HG03442 (cell line): ENCODE measurements at regions not wholly inside any gene's neighbourhood (a gene's known extent, or its start where the extent isn't known, plus 50 kb on each side); places are given as distances from the start of the nearest gene placed in this dataset.
A peak's percentile ranks its signal among the peaks of the same experiment; 100 is the strongest.

Source experiments
- ATAC-seq: cut with Tn5 transposase; IDR thresholded peaks from one replicate; pipeline ENCODE4 v1.9.1; 2021; ENCODE audit warnings: mild to moderate bottlenecking, moderate library complexity; ENCODE audit not compliant: unreplicated experiment

DNA sequence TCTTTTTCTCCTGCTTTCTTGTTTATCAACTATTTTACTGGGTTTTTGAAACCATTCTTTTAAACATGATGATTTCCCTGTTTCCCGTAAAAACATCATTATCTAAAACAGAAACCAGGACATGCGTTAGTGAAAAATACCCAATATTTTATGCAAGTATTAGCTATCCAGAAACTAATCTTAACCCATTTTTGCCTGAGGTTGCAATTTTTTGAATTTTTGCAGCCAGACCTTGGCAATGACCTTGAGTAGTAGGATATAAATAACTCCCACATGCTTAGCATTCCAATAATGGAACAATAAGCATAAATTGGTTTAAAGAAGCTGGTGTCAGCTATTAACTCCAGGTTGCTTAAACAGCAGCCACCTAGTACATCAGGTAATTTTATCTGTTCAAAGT, 308.9 kb upstream of the ANO3 start:
- no peak for ATAC-seq

- no peak for ATAC-seq
These were observed 306.3 kb upstream of the ANO3 start for GRCh38 chr11:26025676-26026075.

GRCh38 chr11:26026078-26026477, 305.9 kb upstream of the ANO3 start:
- no peak for ATAC-seq

GRCh38 chr11:26027887-26028286, 304.0 kb upstream of the ANO3 start:
- ATAC-seq: no peak

DNA sequence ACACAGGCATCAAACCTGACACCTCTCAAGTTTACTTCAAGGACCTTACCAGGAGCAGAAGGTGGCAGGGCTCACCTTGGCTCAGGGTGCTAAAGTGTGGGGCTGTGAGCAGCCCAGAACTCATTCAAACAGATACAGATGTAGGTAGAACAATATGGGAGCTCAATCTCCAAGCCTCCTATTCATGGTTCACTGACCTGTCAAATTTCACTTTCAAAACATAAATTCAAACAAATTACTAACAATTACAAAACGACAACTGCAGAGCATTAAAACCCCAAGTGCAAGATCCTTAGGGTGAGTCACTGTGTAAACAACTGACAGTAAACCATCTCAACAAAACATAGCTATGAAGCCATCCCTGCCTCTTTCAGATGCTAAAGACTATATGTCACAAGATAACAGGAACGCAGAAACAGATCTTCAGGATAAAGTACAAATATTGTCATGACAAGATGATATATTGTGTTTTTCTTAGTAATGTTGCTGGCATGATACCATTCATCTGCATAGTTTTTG, 303.5 kb upstream of the ANO3 start:
- ATAC-seq: no peak

GRCh38 chr11:26030399-26030798, 301.5 kb upstream of the ANO3 start:
- no peak for ATAC-seq

GRCh38 chr11:26032241-26032640, 299.7 kb upstream of the ANO3 start:
- ATAC-seq: no peak

- no peak for ATAC-seq
These were observed 296.2 kb upstream of the ANO3 start for GRCh38 chr11:26035696-26036095.

- ATAC-seq: peak; percentile 48
These were observed 294.2 kb upstream of the ANO3 start for GRCh38 chr11:26037716-26038115.

- no peak for ATAC-seq
These were observed 291.6 kb upstream of the ANO3 start for GRCh38 chr11:26040339-26040738.

DNA sequence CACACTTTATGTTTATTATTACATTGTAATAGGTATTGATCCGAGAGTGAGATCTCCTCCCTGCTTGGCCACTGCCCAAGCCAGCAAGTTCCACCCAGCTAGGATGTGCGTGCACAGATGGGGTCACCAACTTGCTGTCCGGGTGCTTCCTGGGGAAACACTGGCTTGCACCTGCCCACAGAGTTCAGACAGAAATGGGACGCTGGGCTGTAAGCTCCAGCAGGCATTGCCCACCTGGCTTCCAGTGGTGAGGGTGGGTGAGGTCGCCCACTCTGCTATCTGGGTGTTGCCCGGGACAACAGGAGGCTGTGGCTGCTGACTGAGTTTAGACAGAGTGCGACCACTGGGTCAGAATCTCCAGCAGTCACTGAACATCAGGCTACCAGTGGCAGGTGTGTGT, 289.8 kb upstream of the ANO3 start:
- no peak for ATAC-seq

GRCh38 chr11:26043665-26044064, 288.3 kb upstream of the ANO3 start:
- peak; percentile 76 for ATAC-seq

DNA sequence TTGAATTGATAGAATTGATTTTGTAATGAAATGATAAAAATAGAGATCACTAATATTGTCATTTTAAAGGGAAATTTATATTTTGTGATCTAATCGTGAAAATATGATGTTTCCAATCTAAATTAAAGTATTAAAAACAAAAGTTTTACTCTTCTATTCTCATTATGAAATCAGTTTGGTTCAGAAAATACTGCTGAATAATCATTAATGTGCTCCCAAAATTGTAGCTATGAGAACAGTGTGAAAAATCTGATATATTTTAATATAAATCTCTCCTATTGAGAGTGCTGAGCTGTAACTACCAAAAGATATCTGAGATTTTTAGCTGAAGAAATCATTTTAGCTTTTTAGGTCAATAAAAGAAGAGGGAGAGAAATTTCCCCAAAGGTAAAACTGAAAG, 287.5 kb upstream of the ANO3 start:
- ATAC-seq: no peak

GRCh38 chr11:26045082-26045481, 286.8 kb upstream of the ANO3 start:
- ATAC-seq: no peak

DNA sequence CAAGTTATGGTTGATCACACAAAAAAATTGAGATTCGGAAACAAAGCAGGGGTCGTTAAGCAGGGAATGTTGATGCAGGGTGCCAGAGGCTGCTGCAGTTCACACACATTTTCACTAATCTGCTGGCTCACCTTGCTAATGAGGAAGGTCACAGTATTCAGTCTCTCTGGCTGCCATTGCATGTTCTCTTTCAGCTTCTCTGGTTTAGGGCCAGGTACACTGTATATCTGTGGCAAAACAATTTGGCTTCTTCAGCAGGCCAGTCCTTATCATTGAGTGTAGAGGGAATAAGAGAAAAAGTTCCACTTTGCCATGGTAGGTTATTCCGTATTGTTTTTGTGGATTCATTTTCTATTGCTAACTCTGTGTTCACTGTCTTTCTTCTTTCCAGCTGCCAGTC, 283.7 kb upstream of the ANO3 start:
- ATAC-seq: no peak

GRCh38 chr11:26053966-26054365, 278.0 kb upstream of the ANO3 start:
- no peak for ATAC-seq

- ATAC-seq: no peak
These were observed 269.3 kb upstream of the ANO3 start for GRCh38 chr11:26062660-26063059.

DNA sequence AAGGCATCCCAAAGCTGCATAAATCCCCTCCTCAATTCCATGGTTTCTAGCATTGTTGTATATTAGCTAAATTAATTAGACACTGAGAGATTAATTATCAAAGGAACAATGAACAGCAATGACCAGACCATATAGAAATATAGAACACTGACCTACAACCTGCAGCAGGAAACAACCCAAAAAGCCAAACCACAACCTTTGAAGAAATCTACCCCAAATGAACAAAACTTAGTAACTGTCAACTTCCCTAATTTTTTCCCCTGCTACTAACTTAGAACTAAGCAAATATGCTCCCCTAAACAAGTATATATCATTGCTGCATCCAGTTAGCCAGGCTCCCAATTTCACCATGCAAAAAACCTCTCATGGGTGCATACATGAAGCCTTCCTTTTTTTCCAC, 268.0 kb upstream of the ANO3 start:
- ATAC-seq: no peak

DNA sequence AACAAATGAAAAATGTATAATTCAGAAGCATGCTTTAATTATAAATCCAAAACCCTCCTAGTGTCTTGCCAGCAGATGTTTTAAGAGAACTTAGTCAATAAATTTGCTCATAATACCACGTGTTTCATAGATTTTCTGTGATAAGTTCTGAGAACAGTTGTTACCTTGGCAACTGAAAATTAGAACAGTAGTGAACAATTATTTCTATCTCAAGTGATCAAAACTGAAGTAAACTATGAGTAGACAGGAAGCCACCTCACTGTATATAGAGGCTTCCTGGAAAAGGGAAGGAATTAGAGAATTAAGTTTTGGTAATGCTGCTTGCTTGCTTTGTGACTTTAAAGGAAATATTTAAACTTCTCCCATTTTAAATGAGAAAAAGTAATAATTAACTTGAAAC, 266.0 kb upstream of the ANO3 start:
- ATAC-seq: no peak

DNA sequence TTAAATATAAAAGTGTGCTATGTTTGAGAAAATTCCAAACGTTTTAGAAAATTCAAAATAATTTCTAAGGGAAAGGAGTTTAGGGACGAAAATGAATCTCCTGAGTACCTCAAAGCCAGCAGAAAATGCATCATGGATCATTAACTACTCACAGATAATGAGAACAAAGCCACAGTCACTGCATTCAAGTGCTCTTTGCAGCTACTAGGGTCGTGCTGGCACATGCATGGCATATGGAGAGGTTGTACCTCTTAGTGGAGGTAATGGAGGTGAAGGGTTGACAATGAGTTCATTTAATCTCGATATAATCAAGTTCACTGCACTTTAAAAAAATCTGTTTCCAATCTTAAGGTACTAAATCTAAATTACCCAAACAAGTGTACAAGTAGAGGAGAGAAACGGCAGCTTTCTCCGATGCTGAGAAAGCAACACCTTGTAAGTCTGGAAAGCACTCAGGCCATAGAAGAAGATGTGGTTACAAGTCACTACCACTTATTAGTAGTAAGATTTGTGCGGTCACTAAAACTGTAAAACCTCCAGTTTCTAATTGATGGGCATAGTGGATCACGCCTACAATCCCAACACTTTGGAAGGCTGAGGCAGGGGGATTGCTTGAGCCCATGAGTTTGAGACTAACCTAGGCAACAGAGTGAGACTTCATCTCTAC, 261.1 kb upstream of the ANO3 start:
- no peak for ATAC-seq

DNA sequence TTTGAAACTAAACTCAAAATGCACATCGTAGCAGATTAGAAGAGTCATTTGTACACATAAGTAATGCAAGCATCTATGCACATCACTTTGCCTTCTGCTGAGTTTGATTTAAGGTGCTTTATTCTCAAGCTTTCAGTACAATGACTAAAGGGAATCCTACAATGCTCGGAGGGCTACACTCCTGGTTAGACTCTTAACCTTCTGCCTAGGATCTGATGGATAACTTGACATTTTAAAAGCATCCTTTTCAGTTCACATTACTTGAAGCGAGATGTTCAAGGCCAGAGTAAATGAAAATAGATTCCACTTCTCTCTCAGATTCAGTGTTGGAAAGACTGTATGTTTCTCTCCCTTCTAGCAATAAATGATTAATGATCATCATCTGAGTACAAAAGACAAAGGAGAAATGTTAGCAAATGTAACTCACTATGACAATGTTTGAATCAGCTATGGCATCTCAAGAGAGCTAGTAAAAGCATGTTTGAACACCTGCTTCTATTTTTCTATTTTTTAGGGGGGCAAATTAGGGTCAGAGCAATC, 259.2 kb upstream of the ANO3 start:
- no peak for ATAC-seq

DNA sequence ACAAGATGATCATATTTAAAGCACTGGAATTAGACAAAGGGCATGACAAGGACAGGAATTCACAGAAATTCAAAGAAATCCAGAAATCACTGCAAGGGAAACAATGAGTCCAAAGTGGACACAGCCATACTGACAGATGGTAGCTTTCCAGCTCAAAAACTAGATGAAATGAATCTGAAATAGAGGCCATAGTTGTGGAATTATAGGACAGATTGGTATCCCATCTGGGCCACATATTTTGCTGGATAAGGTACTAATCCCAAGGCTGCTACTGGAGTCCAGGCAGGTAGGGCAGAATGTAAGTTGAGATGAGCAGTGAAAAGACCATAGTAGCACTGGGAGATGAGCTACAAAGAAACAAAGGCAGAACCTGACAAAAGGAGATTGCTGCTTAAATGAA, 258.3 kb upstream of the ANO3 start:
- ATAC-seq: no peak
